Superior temporal gyrus (tissue), 1 donor: ENCODE measurements at regions not wholly inside any gene's neighbourhood (a gene's known extent, or its start where the extent isn't known, plus 50 kb on each side); places are given as distances from the start of the nearest gene placed in this dataset.

ENCODE experiments used
- DNase-seq: peaks from one replicate; pipeline ENCODE4 v3.0.0-alpha.2; 2016; ENCODE audit errors: extremely low spot score

- DNase-seq: no peak
These were observed 187.3 kb upstream of the MCHR2 start for GRCh38 chr6:100181309-100181708.

- DNase-seq: no peak
These were observed 185.6 kb upstream of the MCHR2 start for GRCh38 chr6:100179576-100179975.

- no peak for DNase-seq
These were observed 183.9 kb upstream of the MCHR2 start for GRCh38 chr6:100177956-100178355.

- DNase-seq: no peak
These were observed 183.1 kb upstream of the MCHR2 start for GRCh38 chr6:100176951-100177710.

- peak; percentile 40 for DNase-seq
These were observed 182.4 kb upstream of the MCHR2 start for GRCh38 chr6:100176311-100176950.

- no peak for DNase-seq
These were observed 181.8 kb upstream of the MCHR2 start for GRCh38 chr6:100175814-100176310.

- no peak for DNase-seq
These were observed 179.2 kb upstream of the MCHR2 start for GRCh38 chr6:100173211-100173610.

GRCh38 chr6:100172322-100172713 is 178.3 kb upstream of the MCHR2 start:
- DNase-seq: no peak

GRCh38 chr6:100171533-100172321 is 177.7 kb upstream of the MCHR2 start:
- no peak for DNase-seq

GRCh38 chr6:100168148-100168547 is 174.1 kb upstream of the MCHR2 start:
- DNase-seq: no peak

GRCh38 chr6:100167585-100167984 is 173.6 kb upstream of the MCHR2 start:
- DNase-seq: no peak

GRCh38 chr6:100166956-100167355 is 172.9 kb upstream of the MCHR2 start:
- no peak for DNase-seq

GRCh38 chr6:100165442-100165841 is 171.4 kb upstream of the MCHR2 start:
- DNase-seq: no peak

- DNase-seq: no peak
These were observed 169.0 kb upstream of the MCHR2 start for GRCh38 chr6:100163035-100163434.

- no peak for DNase-seq
These were observed 167.9 kb upstream of the MCHR2 start for GRCh38 chr6:100161782-100162365.

GRCh38 chr6:100160930-100161329 is 166.9 kb upstream of the MCHR2 start:
- DNase-seq: no peak

- no peak for DNase-seq
These were observed 161.1 kb upstream of the MCHR2 start for GRCh38 chr6:100155141-100155540.

- no peak for DNase-seq
These were observed 159.7 kb upstream of the MCHR2 start for GRCh38 chr6:100153636-100154275.

- DNase-seq: no peak
These were observed 158.2 kb upstream of the MCHR2 start for GRCh38 chr6:100152201-100152600.

- DNase-seq: no peak
These were observed 151.0 kb upstream of the MCHR2 start for GRCh38 chr6:100144991-100145390.

GRCh38 chr6:100138346-100139022 is 144.5 kb upstream of the MCHR2 start:
- no peak for DNase-seq
